Forelimb muscle (tissue), 1 donor: ENCODE measurements at regions not wholly inside any gene's neighbourhood (a gene's known extent, or its start where the extent isn't known, plus 50 kb on each side); places are given as distances from the start of the nearest gene placed in this dataset.

Experiments
- DNase-seq: peaks from one replicate; pipeline ENCODE4 v3.0.0-alpha.2; 2013; ENCODE audit warnings: low read depth

DNA sequence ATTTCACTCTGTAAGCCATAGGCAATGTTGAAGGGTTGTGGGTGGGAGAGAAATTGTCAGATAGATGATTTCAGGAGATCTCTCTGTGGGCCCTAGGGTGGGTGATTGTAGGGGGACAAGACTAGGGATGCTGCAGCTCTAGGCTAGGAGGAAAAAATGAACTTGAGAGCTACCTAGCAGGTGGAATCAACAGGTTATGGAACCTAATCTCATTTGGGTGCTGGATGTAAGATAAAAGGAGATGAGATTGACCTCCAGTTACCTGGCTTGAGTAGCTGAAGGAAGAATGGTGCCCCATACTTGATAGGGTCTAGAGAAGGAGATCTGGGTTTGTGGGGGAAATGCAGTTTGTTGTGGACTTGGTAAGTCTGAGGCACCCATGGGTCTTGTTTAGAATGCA is 396.5 kb downstream of the RRAGC start:
- no peak for DNase-seq

DNA sequence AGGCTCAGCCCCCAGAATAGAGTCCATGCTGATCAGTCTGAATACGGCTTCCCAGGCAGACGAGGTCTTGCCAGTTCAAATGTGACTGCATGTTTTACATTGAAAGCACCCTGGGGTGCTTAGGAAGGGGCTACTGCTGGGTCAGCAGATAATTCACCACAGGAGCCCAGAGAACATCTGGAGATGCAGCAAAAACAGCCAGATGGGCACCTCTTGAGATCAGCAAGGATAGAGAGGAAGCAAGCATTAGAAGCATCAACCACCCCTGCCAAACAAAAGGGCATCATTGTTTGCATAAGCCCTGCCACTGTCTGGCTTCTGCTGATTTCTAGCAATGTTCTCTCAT is 403.1 kb downstream of the RRAGC start:
- DNase-seq: no peak

DNA sequence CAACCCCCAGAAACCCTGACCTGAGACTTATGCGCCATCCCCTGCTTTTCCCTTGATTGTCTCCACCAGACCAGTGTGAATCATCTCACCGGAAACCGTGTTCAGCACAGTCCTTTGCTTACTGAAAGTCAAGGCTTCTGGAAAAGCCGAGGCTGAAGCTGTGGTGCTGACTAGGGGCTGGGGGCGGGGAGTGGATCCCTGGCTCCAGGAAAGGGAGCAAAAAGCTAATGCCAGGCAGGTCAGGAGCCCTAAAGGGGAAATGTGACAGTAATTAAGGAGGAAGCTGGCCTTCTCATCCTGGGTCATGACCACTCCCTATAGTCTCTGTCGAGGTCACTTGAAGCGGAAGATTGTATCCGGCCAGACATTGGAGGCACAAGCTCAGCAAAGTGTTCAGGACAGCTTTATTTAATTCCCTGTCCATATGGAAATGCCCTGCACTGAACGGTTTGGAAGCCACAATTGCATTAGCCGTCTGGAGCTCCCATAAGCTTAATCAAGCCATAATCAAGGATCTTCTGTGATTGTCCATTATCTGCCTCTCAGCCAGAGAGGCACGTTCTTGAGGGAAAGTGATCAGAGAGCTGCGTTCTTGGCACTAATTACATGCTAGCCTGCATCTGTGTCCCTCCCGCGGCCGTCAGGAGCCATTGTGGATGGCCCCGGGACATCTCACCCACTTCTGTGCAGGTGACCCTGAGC is 403.6 kb downstream of the RRAGC start:
- DNase-seq: no peak

DNA sequence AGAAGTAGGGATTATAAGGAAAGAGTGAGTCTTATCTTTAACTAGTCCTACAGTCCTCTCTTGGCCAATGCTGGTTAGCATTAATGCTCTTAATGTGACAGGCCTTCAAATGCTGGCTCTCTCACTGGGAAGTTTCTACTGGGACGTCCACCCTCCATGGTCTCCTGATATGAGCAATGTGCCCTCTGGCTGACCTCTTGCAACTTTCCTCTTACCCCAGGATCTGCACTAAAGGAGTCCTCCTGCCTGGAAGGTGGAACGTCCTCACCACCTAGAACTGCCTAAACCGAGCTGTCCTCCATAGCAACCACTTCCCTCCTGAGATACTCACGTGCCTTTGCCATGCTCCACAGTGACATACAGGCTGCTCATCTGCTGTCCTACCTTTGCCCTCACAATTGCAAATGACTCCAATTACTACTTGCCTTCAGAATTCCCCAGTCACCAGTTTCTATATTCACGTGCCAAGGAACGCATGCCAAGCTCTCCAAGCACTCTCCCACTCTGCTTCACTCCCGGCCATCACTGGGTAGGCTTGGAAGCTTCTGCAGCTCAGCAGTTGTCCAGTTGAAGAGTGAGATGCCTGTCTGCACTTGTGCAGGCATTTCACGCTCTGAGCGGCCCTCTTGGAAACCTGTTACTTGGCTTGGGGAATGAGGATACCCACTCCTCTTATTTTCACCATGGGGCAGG is 404.7 kb downstream of the RRAGC start:
- DNase-seq: no peak

DNA sequence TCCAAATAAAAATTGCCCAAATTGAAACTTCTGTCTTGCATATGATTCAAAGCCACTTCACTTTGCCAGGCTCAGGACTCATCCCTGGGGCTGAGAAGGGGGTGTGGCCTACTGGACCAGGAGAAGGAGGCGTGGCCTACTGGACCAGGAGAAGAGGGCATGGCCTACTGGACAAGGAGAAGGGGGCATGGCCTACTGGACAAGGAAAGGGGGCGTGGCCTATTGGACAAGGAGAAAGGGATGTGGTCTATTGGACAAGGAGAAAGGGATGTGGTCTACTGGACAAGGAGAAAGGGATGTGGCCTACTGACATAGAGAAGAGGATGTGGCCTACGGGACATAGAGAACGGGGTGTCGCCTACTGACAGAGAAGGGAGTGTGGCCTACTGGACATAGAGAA is 405.3 kb downstream of the RRAGC start:
- no peak for DNase-seq

DNA sequence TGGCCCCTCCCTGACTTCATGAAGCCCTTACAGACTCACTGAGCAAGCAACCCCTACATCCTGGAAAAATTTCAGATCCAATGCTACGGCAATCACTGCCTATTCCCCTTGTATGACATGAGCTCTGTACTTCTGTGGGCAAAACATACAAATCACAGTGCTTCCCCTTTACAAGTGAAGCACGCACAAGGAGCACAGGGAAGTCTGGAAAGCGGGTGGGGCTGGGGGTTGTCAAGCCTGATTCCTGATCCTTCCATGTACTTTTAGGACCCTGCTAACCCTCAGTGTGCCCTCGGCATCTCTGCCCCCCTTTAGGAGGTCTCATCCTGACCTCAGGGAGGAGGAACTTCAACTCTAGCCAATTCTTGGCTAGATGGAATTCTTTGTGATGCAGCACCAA is 405.7 kb upstream of the POU3F1 start:
- DNase-seq: no peak

DNA sequence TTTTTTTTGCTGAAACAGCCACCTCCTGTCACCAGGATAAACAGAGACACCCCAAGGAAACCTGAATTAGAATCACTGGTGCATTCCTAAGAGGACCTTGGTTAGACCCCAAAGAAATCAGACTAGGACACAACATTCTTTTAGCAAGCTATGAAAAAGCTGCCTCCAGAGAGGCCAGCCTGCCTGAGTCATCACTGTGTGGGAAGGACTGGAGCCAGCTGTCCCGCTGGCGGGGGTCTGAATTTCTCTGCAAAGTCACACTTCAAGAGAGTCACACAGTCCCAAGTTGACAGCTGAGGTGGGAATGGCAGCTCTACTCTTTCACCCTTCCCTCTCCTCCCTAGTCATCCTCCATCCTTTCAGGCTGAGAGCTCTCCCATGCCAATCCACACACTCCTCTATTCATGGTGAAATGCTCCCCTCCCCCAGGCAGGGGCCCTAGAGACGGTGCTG is 405.0 kb upstream of the POU3F1 start:
- no peak for DNase-seq

DNA sequence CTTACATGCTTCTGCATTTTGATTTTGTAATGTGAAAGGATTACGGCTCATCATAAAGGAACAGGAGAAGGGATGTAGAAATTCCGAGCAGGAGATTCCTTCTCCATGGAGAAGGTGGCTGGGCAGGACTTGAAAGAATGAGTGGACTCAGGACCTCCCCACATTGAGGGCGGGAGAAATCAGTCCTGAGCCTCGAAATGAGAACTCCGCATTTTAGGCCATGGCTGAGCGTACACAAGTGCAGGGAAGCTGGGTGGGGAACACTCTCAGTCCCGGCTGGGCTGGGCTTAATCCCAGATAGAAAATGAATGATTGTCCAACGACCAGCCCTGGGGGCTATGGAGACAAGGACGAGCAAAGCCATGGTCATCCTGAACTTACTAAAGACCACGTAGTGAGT is 402.3 kb upstream of the POU3F1 start:
- no peak for DNase-seq

DNA sequence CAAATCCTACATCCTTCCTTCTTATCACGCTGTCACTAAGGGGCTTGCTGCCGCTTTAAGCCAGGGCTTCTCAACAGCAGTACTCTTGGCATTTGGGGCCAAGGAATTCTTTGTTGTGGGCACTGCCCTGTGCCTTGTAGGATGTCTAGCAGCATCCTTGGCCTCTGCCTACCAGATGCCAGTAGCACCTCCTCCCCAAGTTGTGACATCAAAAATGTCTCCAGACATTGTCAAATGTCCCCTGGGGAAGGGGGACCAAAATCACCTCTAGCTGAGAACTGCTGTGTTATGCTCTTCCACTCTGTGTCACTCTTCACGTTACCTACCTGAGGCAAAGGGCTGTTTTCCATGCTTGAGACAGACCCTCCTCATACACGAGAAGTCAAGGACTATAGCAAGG is 400.3 kb upstream of the POU3F1 start:
- no peak for DNase-seq

DNA sequence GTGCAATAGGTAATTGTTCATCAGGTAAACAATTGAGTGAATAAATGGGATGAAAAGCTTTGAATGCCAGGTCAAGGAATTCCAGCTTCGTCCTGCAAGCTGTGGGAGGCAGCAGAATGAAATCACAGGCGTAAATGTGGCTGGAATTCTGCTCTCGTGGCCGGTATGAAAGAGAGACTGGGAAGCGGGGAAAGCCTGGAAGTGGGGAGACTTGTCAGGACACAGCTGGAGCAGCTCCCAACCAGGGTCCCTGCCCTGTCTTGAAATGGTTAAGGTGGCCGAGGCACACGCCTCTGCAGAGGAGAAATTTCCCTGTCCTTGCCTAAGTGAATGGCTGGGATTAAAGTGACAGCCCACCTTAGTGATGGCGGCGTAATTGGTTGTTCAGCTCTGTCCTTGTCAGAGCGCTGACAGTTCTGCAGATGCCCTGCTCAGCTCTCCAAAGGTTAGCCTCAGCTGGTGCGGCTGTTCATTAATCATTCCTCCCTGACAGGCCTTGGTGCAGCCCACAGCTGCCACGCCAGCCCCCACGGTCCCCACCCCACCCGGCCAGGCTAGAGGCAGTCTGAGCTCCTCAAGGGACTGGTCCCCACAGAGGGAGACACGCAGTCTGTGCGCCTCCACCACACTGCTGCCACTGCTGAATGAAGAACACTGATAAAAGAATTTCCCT is 398.3 kb upstream of the POU3F1 start:
- no peak for DNase-seq

DNA sequence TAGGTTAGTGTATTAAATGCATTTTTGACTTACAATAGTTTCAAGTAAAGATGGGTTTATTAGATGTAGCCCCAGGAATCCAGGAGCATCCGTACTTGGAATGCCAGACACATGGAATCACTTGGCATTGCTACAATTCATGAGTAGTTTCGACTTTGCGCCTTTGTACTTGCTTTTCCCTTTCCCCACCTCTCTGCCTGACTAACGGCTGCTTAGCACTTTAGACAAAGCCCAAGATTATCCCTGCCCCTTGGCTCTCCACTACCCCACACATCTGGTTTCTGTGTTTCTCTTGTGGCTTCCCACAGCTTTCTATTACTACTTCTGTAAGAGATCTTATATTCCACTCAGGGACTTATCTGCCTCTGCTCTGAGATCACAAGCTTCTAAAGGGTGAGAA is 397.7 kb upstream of the POU3F1 start:
- DNase-seq: no peak

DNA sequence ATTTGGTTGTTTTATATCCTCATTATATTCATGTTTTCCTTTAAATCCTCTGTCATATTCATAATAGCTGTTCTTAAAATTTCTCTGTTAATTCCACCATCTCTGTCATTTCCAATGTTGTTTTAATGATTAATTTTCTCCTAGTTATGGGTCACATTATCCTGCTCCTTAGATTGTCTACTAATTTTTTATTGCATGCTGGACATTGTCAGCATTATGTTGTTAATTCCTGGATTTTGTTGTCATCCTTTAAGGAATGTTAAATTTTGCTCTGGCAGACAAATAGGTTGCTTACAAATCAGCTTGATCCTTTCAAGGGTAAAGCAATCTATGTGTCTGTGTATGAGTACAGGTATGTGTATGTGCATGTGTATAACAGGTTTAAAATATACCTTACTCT is 393.8 kb upstream of the POU3F1 start:
- DNase-seq: no peak

DNA sequence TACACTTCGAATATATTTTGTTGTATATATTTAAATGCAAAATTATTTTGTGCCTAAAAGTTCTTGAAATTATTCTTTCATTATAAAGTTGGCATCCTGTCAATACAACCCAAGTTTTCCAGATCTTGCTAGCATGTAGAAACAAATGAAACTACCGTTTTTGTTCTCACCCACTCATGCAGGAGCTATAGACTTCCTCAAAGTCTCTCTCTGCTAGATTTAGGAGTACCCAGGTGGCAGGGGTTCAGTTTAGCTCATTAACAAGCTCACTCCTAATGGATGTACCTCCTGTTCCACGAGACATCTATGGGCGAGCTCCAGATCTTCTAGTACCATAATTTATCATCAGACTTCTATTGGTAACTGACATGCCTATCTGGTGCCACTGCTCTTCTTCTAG is 390.2 kb upstream of the POU3F1 start:
- DNase-seq: no peak

DNA sequence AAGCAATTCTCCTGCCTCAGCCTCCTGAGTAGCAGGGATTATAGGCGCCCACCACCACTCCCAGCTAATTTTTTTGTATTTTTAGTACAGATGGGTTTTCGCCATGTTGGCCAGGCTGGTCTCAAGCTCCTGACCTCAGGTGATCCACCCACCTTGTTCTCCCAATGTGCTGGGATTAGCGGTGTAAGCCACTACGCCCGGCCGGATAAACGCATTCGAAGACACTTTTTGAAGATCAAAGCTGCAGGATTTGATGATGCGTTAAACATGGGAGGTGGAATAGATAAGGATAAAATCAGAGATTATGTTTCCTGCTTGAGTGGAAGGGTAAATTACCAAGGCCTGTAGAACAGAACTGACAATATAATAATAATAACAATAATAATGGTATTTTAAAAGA is 389.4 kb upstream of the POU3F1 start:
- no peak for DNase-seq

DNA sequence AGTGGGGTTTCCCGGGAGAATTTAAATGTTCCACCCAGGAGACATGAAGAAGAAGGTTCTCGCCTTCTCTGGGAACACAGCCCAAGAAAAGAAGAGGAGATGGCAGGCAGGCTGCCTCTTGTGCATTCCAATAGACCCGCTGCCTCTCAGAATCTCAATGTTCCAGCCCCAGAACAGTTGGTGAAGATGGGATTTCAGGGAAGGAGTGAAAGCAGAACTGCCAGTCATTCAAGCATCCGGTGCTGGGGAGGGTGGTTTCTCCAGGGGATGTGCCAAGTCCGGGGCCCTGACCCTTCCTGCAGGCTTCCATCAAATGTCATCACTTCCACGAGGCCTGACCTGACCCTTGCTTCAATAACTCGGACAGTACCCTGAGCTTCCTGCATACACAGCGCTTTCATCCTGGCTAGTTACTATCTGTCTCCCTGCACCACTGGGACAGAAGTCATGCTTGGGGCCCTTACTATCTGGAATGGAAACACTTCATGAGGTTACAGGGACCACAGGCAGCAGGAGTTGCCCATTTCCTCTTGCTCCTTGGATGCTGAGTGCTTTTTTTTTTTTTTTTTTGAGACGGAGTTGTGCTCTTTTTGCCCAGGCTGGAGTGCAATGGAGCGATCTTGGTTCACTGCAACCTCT is 386.6 kb upstream of the POU3F1 start:
- DNase-seq: no peak

DNA sequence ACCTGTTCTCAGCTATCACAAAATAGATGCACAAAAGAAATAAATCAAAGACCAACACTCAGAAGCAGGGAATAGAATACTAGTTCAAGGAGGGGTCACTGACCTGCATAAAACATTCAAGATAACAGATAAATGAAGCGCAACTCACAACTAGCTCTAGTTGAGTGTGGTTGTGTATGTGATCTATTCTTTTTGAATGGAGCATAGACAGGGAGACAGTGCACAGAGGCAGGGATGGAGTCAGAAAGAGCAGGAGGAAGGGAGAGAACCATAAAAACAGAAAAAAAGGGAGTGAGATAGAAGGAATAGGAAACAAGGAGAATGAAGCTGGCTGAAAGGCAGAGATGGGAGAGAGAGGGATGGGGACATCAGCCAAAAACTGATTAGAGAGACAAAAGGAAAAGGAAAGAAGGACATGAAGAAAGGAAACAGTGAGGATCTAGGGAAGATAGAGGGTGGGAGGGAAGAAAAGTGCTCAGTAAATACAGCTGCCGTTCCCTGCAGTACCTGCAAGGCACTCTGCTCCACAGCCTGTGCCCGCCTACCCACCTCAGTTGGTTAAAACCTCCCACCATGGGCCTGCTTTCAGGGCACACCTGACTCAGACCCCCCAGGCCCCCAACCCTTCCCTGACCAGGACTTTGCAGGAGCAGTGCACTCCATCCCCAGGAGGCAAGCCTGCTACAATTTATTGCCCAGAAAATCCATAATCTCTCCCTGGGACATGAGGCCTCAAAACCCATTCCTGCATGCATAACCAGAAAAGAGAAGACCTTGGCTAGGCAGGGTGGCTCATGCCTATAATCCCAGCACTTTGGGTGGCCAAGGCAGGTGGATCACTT is 385.2 kb upstream of the POU3F1 start:
- DNase-seq: no peak

DNA sequence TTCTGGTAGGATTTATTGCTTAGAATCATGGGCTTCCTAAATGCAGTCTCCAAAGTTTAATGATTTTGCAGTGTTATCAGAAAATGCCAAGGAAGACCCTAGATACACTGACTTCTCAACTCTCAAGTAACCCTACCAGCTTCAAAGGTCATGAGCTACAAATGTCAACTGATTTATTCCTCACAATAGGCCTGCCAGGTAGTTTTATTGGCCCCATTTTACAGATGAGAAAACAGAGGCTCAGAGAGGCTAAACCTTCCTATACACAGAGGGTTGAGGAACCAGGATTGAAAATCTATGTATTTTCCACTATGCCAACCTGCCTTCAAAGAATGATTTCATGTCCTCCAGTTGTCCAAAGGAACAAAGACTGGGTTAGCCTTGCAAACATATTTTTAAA is 384.4 kb upstream of the POU3F1 start:
- DNase-seq: no peak

DNA sequence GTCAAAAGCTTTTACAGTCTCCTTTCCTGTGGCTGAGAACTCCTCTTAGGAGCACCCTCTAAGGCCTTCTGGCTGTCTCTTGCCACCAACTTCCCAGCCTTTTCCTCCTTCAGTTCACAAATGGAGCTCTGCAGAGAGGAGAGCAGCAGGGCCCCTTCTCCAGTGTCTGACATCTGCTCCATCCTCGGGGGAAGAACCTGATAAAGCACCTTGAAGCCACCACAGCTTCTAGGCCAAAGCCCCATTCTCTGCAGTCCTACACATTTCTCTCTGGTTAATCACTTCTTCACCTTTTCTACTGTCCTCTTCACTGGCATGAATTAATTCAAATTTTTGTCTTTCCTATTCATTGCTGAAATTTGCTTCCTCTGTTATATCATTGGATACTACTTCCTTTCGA is 378.1 kb upstream of the POU3F1 start:
- no peak for DNase-seq

DNA sequence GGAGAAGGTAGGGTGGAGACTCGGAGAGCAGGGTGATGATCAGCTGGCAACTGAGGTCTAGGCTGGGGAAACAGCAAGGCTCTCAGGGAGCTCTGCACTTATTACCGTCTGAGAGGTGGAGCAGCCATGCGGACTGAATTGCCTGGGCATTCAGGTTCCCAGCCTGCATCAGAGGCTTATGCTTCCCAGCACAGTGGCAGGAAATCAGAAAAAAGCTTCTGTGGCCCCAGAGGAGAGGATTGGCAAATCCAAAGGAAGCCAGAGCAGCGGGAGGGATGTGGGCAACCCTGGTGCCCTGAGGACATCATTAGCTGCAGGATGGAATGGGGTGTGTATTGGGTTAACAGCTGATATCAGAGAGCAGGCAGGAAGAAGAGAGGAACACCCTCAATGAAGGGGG is 374.1 kb upstream of the POU3F1 start:
- DNase-seq: no peak

DNA sequence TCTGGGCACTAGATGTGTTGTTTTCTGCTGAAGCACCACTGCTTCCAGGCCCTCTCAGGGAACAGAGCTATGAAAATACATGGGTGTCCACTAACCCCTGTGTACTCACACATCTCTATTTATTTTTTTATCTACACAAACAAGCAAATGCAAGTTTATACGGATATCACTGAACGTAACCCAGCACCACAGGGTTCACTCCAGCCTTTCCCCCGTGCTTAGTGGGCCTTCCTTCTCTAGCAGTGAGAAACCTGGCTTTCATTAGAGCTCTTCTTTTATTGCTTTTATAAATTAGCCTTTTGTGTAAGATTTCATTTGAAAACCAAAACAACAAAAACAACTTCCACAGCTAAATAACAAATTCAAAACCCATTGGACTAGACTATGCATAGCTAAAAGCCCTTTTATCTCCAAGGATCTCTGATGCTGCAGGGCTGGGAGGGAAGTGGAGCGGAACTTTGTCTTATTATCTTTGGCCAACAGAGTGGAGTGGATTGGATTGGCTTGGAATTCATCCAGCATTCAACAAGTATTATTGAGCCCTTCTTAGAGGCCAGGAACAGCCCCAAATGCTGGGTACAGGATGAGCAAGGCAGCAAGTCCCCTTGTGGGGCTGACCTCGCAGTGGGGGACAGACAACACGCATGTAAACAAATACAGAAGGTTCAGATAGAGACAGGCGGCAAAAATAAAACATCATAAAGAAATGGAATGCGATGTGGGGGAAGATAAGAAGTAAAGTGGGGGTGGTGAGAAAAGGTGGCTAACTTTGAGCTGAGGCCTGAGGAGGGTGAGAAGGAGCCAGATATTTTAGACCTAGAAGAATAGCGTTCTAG is 371.8 kb upstream of the POU3F1 start:
- no peak for DNase-seq

DNA sequence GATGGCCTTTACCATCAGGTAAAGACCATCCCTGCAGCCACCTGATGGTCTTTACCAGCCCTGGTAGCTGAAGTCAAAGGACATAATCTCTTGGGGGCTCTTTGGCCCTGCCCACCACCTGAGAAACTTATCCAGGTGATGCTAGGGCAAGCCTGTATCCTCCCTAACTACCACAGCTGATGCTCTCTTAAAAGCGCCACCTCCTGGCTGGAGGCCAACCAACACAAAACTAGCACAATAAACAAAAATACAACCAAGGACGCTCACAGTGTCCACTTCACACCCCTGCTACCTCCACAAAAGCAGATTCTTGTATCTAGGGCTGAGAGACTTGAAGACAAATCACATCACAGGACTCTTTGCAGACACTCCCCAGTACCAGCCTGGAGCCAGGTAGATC is 357.1 kb upstream of the POU3F1 start:
- DNase-seq: no peak
